Fibroblast of peridontal ligament (primary cell): ENCODE measurements at regions not wholly inside any gene's neighbourhood (a gene's known extent, or its start where the extent isn't known, plus 50 kb on each side); places are given as distances from the start of the nearest gene placed in this dataset.
"Not testable (repeated sequence)": the region's sequence is repeated elsewhere in the genome, so short reads cannot be mapped to it uniquely, and the experiment has no call there.

Experiments
- DNase-seq: peaks from one replicate; pipeline ENCODE4 v3.0.0-alpha.2; 2010; ENCODE audit errors: extremely low read depth

- DNase-seq, result no peak
Measured at GRCh38 chr3:126292318-126293070, 64.7 kb downstream of the KLF15 start.

GRCh38 chr3:126291537-126291936 is 65.7 kb downstream of the KLF15 start:
- no peak for DNase-seq

- no peak for DNase-seq
Measured at GRCh38 chr3:126291061-126291460, 66.1 kb downstream of the KLF15 start.

- DNase-seq, result no peak
Measured at GRCh38 chr3:126290325-126290724, 66.9 kb downstream of the KLF15 start.

- no peak for DNase-seq
Measured at GRCh38 chr3:126289096-126289495, 68.1 kb downstream of the KLF15 start.

- no peak for DNase-seq
Measured at GRCh38 chr3:126288314-126288713, 68.9 kb downstream of the KLF15 start.

GRCh38 chr3:126287536-126288241 is 69.5 kb downstream of the KLF15 start:
- DNase-seq, result peak; percentile 35

- DNase-seq, result no peak
Measured at GRCh38 chr3:126287171-126287535, 70.1 kb downstream of the KLF15 start.

- no peak for DNase-seq
Measured at GRCh38 chr3:126285369-126285768, 71.8 kb downstream of the KLF15 start.

GRCh38 chr3:126284258-126284904 is 72.8 kb downstream of the KLF15 start:
- DNase-seq, result no peak

- not testable (repeated sequence) for DNase-seq
Measured at GRCh38 chr3:126283651-126284050, 73.6 kb downstream of the KLF15 start.

- no peak for DNase-seq
Measured at GRCh38 chr3:126279853-126280252, 77.4 kb downstream of the KLF15 start.

GRCh38 chr3:126277629-126278378 is 79.4 kb downstream of the KLF15 start:
- no peak for DNase-seq

GRCh38 chr3:126275620-126275904 is 81.6 kb downstream of the KLF15 start:
- DNase-seq, result no peak

GRCh38 chr3:126274735-126275619 is 82.2 kb downstream of the KLF15 start:
- no peak for DNase-seq

- peak; percentile 37 for DNase-seq
Measured at GRCh38 chr3:126270145-126270811, 86.9 kb downstream of the KLF15 start.

GRCh38 chr3:126269354-126269753 is 87.9 kb downstream of the KLF15 start:
- no peak for DNase-seq

GRCh38 chr3:126268866-126269265 is 88.3 kb downstream of the KLF15 start:
- DNase-seq, result no peak

- DNase-seq, result no peak
Measured at GRCh38 chr3:126267976-126268615, 87.7 kb upstream of the ALDH1L1 start.
